ENCODE measurements at regions not wholly inside any gene's neighbourhood (a gene's known extent, or its start where the extent isn't known, plus 50 kb on each side); places are given as distances from the start of the nearest gene placed in this dataset.

DNA sequence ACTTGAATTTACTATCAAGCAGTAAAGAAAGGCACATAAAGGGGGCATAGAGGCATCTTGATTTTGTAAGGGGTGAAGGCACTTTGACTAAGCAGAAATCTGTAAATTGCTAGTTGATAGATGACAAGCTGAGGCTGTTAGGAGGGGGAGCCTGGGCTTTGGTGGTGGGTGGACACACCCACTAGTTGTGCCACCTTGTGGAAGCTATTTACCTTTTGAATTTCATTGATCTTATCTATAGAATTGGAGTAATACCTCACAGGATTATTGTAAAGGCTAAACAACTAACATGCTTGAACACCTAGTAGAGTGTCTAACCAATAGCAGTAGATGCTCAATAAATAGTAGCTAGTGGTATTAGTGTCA, 142.8 kb upstream of the KCNIP4 start (continued):
- no peak for TF ChIP-seq ZNF318 (IDR thresholded peaks at IDR 0.05; ENCODE audit: borderline replicate concordance in 1 of 2, low read depth in 1 of 2)

DNA sequence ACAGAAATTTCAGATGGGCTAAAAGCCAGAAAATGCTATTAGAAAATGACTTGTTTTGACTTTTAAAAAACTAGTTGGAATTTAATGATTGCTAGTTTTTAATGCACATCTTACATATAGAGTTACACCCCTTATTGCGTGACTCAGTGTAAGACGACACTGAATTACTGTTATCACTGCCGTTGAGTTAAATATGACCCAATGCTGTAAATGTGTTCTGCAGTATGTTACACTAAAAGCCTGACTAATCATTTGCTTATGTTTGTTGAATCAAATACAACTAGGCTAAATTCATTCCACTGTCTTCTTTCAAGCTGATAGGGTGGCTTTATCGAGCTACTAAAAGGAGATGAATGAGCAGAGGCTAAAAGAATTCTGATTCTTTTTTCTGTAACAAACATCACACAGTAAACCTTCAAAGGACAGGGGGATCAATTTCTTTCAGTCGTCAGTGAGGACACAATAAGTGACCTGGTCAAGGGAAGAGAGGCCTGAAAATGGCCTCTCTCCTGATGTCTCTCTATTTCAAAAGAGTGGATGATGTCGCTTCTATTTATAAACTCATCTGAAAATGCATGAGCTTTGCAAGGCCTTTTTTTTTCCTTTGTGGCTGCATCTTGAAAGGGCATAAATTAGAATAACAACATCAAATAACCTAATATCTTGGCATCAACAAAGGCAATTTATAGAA, 142.2 kb upstream of the KCNIP4 start:
- DNase-seq (ENCODE audit: extremely low read depth in 1 of 4, low spot score in 3 of 4) (no peak), ATAC-seq (no peak), FAIRE-seq (no peak)
- no peaks in the 10 kb centered on the region for H3K9me3 ChIP-seq (replicated peaks; ENCODE audit: control insufficient read depth, insufficient read depth, low read depth, low read length)
- WGBS (ENCODE audit: insufficient coverage, low coverage, missing lambda C conversion rate) = 1% methylated on average over 6 of the region's 6 CpGs
- no peaks in the 10 kb centered on the region for H3K4me1 ChIP-seq (replicated peaks in 1 of 2; ENCODE audit: control insufficient read depth in 2 of 2, insufficient read depth in 2 of 2, low read length in 2 of 2)
- H3K36me3 ChIP-seq (ENCODE audit: control insufficient read depth, insufficient read depth, low read length) = no peaks in the 10 kb centered on the region
- H4K20me1 ChIP-seq (replicated peaks; ENCODE audit: control insufficient read depth, insufficient read depth, low read length) = no peaks in the 10 kb centered on the region
- ChIA-PET CTCF (ENCODE audit: low intra/inter-chr PET ratio) (no interaction called here), POLR2A (no interaction called here)
- no peak overlapping the region for H3K4me3 ChIP-seq
- H3K27me3 ChIP-seq (ENCODE audit: control insufficient read depth in 2 of 2, insufficient read depth in 2 of 2, low read length in 2 of 2) = no peaks in the 10 kb centered on the region
- H3K27ac ChIP-seq (ENCODE audit: extremely low read depth, low read depth, low read length) = no peak overlapping the region
- no peaks in the 10 kb centered on the region for H3K79me2 ChIP-seq (ENCODE audit: control insufficient read depth, insufficient read depth, low read length)
- intact Hi-C loops (cut with micrococcal nuclease) = no loop called here
- no peak overlapping the region for H2AFZ ChIP-seq (ENCODE audit: low read depth, low read length)
- no peak overlapping the region for H3K9ac ChIP-seq (ENCODE audit: insufficient read depth in 1 of 2, low read depth in 2 of 2, low read length in 2 of 2)
- no TSS peak for BruUV-seq (replicated peaks)
- no peak overlapping the region for H3K4me2 ChIP-seq (ENCODE audit: insufficient read depth, low read length)
- in situ Hi-C loops (cut with MboI) = no loop called here
- H3K9me1 ChIP-seq (ENCODE audit: control insufficient read depth, insufficient read depth, low read length) = no peaks in the 10 kb centered on the region
- TF ChIP-seq, protein P1, sequence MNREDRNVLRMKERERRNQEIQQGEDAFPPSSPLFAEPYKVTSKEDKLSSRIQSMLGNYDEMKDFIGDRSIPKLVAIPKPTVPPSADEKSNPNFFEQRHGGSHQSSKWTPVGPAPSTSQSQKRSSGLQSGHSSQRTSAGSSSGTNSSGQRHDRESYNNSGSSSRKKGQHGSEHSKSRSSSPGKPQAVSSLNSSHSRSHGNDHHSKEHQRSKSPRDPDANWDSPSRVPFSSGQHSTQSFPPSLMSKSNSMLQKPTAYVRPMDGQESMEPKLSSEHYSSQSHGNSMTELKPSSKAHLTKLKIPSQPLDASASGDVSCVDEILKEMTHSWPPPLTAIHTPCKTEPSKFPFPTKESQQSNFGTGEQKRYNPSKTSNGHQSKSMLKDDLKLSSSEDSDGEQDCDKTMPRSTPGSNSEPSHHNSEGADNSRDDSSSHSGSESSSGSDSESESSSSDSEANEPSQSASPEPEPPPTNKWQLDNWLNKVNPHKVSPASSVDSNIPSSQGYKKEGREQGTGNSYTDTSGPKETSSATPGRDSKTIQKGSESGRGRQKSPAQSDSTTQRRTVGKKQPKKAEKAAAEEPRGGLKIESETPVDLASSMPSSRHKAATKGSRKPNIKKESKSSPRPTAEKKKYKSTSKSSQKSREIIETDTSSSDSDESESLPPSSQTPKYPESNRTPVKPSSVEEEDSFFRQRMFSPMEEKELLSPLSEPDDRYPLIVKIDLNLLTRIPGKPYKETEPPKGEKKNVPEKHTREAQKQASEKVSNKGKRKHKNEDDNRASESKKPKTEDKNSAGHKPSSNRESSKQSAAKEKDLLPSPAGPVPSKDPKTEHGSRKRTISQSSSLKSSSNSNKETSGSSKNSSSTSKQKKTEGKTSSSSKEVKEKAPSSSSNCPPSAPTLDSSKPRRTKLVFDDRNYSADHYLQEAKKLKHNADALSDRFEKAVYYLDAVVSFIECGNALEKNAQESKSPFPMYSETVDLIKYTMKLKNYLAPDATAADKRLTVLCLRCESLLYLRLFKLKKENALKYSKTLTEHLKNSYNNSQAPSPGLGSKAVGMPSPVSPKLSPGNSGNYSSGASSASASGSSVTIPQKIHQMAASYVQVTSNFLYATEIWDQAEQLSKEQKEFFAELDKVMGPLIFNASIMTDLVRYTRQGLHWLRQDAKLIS (CRISPR knock-in tag; IDR thresholded peaks at IDR 0.05) = no peak
- no peak for TF ChIP-seq SREBF1 (IDR thresholded peaks at IDR 0.05; ENCODE audit: borderline replicate concordance, low read depth, low read length)
- no peak for TF ChIP-seq USF1 (CRISPR knock-in tag; IDR thresholded peaks at IDR 0.05)
- TF ChIP-seq SPI1 (IDR thresholded peaks at IDR 0.05; ENCODE audit: borderline replicate concordance, low read depth, low read length) = no peak
- TF ChIP-seq ZKSCAN3 (CRISPR knock-in tag; IDR thresholded peaks at IDR 0.05) = no peak
- no peak for TF ChIP-seq ZKSCAN8 (CRISPR knock-in tag; IDR thresholded peaks at IDR 0.05)
- no peak for TF ChIP-seq HLTF (IDR thresholded peaks at IDR 0.05)

All from K562 (cell line).